Breast epithelium (tissue), 4 donors: ENCODE measurements at regions not wholly inside any gene's neighbourhood (a gene's known extent, or its start where the extent isn't known, plus 50 kb on each side); places are given as distances from the start of the nearest gene placed in this dataset.

Experiments
- DNase-seq, 2 donors: peaks; one replicate each; pipeline ENCODE4 v3.0.0-alpha.2; 2019; ENCODE audit warnings: low spot score in 2 of 2
- H3K27ac ChIP-seq, 2 donors: fragments of 200-600 bp; sonication (generic) in 1 of 2; one replicate each; pipeline ENCODE4 v1.5.1; 2016 to 2019; ENCODE audit warnings: mild to moderate bottlenecking in 1 of 2
- H3K27me3 ChIP-seq, 2 donors: fragments of 200-600 bp; sonication (generic) in 1 of 2; one replicate each; pipeline versions ENCODE4 v1.5.1 to v1.6.0; 2017 to 2019; ENCODE audit warnings: control low read depth in 1 of 2, mild to moderate bottlenecking in 1 of 2
- H3K36me3 ChIP-seq: fragments of 200-600 bp; one replicate; pipeline ENCODE4 v1.5.1; 2019
- H3K4me1 ChIP-seq, 2 donors: fragments of 200-600 bp; sonication (generic); one replicate each; pipeline ENCODE4 v1.5.1; 2016 to 2019; ENCODE audit warnings: control low read depth in 1 of 2
- H3K4me3 ChIP-seq, 3 donors: fragments of 200-600 bp; sonication (generic); 1 replicate in 2 of 3; 2 replicates in 1 of 3; pipeline ENCODE4 v1.5.1; 2016 to 2019; ENCODE audit warnings: mild to moderate bottlenecking in 3 of 3, moderate library complexity in 2 of 3
- H3K9me3 ChIP-seq, 2 donors: fragments of 200-600 bp; sonication (generic) in 1 of 2; one replicate each; pipeline ENCODE4 v1.5.1; 2016 to 2019; ENCODE audit warnings: control low read depth in 1 of 2
- POLR2A ChIP-seq: fragments of 450-650 bp; IDR thresholded peaks from one replicate; pipeline ENCODE4 v1.6.1; 2016; ENCODE audit warnings: antibody characterized with exemption, mild to moderate bottlenecking, moderate library complexity
- POLR2AphosphoS5 ChIP-seq, 3 donors: sonication (generic); formaldehyde crosslinking; IDR thresholded peaks; one replicate each; pipeline ENCODE4 v1.6.1; 2017; ENCODE audit warnings: antibody characterized with exemption in 3 of 3
- intact Hi-C: fragments of 100-400 bp; cut with DNase I; formaldehyde crosslinking; loops from one replicate; pipeline ENCODE4 v1.15.1; 2023; ENCODE audit warnings: low total_unique reads
- TF ChIP-seq, protein P1 (sequence below), 3 donors: fragments of 450-650 bp; IDR thresholded peaks; one replicate each; pipeline ENCODE4 v1.5.1; 2016 to 2017; ENCODE audit warnings: antibody characterized with exemption in 3 of 3, mild to moderate bottlenecking in 3 of 3, moderate library complexity in 3 of 3

DNA sequence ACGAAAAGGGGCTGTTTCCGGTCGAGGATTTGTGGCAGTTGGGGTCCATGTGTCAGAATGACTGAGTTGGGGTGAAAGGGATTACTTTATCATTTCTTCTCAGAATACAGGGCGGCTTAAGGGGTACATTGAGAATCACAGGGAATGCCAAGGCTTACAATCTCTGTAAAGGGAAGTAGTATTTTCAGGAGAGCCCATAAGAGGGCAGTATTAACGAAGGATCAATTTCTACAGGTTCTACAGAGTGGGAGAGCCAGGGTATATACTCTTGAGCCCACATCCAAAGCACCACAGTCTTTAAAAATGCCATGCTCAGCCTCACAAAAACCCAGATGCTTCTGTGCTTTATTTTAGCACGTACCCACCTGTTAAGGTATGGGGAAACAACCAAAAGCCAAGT is 67.7 kb upstream of the ZXDA start:
- DNase-seq = no peak
- no peak for TF ChIP-seq POLR2A
- TF ChIP-seq POLR2AphosphoS5 (IDR thresholded peaks at IDR 0.05) = no peak
- TF ChIP-seq, protein P1, sequence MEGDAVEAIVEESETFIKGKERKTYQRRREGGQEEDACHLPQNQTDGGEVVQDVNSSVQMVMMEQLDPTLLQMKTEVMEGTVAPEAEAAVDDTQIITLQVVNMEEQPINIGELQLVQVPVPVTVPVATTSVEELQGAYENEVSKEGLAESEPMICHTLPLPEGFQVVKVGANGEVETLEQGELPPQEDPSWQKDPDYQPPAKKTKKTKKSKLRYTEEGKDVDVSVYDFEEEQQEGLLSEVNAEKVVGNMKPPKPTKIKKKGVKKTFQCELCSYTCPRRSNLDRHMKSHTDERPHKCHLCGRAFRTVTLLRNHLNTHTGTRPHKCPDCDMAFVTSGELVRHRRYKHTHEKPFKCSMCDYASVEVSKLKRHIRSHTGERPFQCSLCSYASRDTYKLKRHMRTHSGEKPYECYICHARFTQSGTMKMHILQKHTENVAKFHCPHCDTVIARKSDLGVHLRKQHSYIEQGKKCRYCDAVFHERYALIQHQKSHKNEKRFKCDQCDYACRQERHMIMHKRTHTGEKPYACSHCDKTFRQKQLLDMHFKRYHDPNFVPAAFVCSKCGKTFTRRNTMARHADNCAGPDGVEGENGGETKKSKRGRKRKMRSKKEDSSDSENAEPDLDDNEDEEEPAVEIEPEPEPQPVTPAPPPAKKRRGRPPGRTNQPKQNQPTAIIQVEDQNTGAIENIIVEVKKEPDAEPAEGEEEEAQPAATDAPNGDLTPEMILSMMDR (IDR thresholded peaks at IDR 0.05) = no peak
- intact Hi-C loops = no loop called here

DNA sequence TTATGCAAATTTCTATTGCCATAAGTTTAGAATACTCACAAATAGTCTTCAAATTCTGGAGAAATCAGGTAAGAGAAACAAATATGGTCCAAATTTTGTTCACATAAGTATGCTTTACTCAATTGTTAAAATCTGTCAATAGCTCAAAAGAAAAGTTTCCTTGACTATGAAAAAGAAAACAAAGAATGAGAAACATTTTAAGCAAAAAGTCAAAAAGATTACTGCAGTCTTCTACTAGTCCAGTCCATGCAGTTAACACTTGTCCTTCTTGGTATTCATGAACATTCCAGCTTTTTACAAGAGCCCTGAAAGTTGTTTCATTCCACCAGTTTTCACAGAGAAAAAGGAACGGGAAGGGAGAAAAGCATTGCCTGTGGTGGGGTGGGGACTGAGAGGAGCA is 54.7 kb upstream of the ZXDA start:
- TF ChIP-seq, protein P1 (IDR thresholded peaks at IDR 0.05) = no peak
- TF ChIP-seq POLR2A = no peak
- no peak for TF ChIP-seq POLR2AphosphoS5 (IDR thresholded peaks at IDR 0.05)
- H3K27me3 ChIP-seq = no peaks in the 10 kb centered on the region
- no peaks in the 10 kb centered on the region for H3K4me1 ChIP-seq
- H3K4me3 ChIP-seq = no peak overlapping the region
- peaks cover 8 to 27% of the 10 kb centered on the region in 2 donors for H3K9me3 ChIP-seq
- intact Hi-C loops = no loop called here
- DNase-seq = no peak
- no peaks in the 10 kb centered on the region for H3K36me3 ChIP-seq
- no peak overlapping the region for H3K27ac ChIP-seq

More for the DNA sequence above, 67.7 kb upstream of the ZXDA start:
- Histone ChIP-seq H3K4me3 (no peak overlapping the region), H3K27me3 (peaks cover 0 to 9% of the 10 kb centered on the region in 2 donors), H3K36me3 (no peaks in the 10 kb centered on the region), H3K4me1 (no peaks in the 10 kb centered on the region), H3K9me3 (no peaks in the 10 kb centered on the region), H3K27ac (no peak overlapping the region)
